Keratinocyte (primary cell): ENCODE measurements at regions not wholly inside any gene's neighbourhood (a gene's known extent, or its start where the extent isn't known, plus 50 kb on each side); places are given as distances from the start of the nearest gene placed in this dataset.
"Not testable (repeated sequence)": the region's sequence is repeated elsewhere in the genome, so short reads cannot be mapped to it uniquely, and the experiment has no call there.

Experiments
- DNase-seq: peaks from one replicate; pipeline ENCODE4 v3.0.0-alpha.2; 2011; ENCODE audit warnings: low read depth, missing footprints, low spot score
- FAIRE-seq: peaks from 2 replicates; lab custom pipeline; 2011; peaks lifted over from hg19 to GRCh38; lab: Jason Lieb, UNC
- H2AFZ ChIP-seq: 2 replicates; pipeline ENCODE4 v1.6.0; 2012; ENCODE audit warnings: low read length, control low read depth, inconsistent platforms; ENCODE audit not compliant: control insufficient read depth
- H3K27ac ChIP-seq: 2 replicates; pipeline ENCODE4 v1.5.1; 2011; ENCODE audit warnings: low read length; ENCODE audit not compliant: control insufficient read depth, insufficient read depth
- H3K27me3 ChIP-seq: 3 replicates; pipeline ENCODE4 v1.6.0; 2011; ENCODE audit warnings: low read length; ENCODE audit not compliant: control insufficient read depth, insufficient read depth; ENCODE audit errors: extremely low read depth
- H3K36me3 ChIP-seq, 2 experiments: 2 replicates in 1 of 2; 3 replicates in 1 of 2; pipeline ENCODE4 v1.5.1; 2011; ENCODE audit warnings: low read length in 2 of 2, mild to moderate bottlenecking in 1 of 2; ENCODE audit not compliant: control insufficient read depth in 2 of 2, insufficient read depth in 2 of 2; ENCODE audit errors: extremely low read depth in 1 of 2
- H3K4me1 ChIP-seq: 3 replicates; pipeline ENCODE4 v1.5.1; 2011; ENCODE audit warnings: low read length; ENCODE audit not compliant: control insufficient read depth, insufficient read depth; ENCODE audit errors: extremely low read depth
- H3K4me2 ChIP-seq: 3 replicates; pipeline ENCODE4 v1.6.0; 2011; ENCODE audit warnings: low read depth, low read length; ENCODE audit not compliant: control insufficient read depth, insufficient read depth; ENCODE audit errors: extremely low read depth
- H3K4me3 ChIP-seq, 3 experiments: fragments of 200-600 bp in 1 of 3; sonication (generic) in 1 of 3; 2 replicates in 2 of 3; 3 replicates in 1 of 3; pipeline ENCODE4 v1.5.1; 2011 to 2016; ENCODE audit warnings: low read length in 3 of 3, mild to moderate bottlenecking in 3 of 3, control low read depth in 2 of 3, inconsistent platforms in 1 of 3, low read depth in 1 of 3, mixed read lengths in 1 of 3, mixed run types in 1 of 3, moderate library complexity in 1 of 3; ENCODE audit not compliant: control insufficient read depth in 2 of 3, insufficient read depth in 2 of 3; ENCODE audit errors: extremely low read depth in 1 of 3
- H3K79me2 ChIP-seq: 2 replicates; pipeline ENCODE4 v1.6.0; 2012; ENCODE audit warnings: low read length; ENCODE audit not compliant: control insufficient read depth, insufficient read depth
- H3K9ac ChIP-seq: 3 replicates; pipeline ENCODE4 v1.6.0; 2011; ENCODE audit warnings: low read length; ENCODE audit not compliant: control insufficient read depth, insufficient read depth; ENCODE audit errors: extremely low read depth
- H3K9me1 ChIP-seq: 3 replicates; pipeline ENCODE4 v1.6.0; 2011; ENCODE audit warnings: low read length; ENCODE audit not compliant: control insufficient read depth, insufficient read depth; ENCODE audit errors: extremely low read depth
- H3K9me3 ChIP-seq: 2 replicates; pipeline ENCODE4 v1.5.1; 2012; ENCODE audit warnings: low read depth, low read length; ENCODE audit not compliant: control insufficient read depth
- H4K20me1 ChIP-seq: 3 replicates; pipeline ENCODE4 v1.6.0; 2011; ENCODE audit warnings: low read length; ENCODE audit not compliant: control insufficient read depth, insufficient read depth; ENCODE audit errors: extremely low read depth
- EZH2 ChIP-seq: IDR thresholded peaks from one replicate; pipeline ENCODE4 v1.6.1; 2012; ENCODE audit warnings: inconsistent platforms, mild to moderate bottlenecking, low read length, moderate library complexity
- dilution Hi-C: fragments of 300-500 bp; cut with MboI; formaldehyde crosslinking; loops from one replicate; pipeline ENCODE4 v1.7.0; 2020; ENCODE audit warnings: low sequenced_read_pairs; ENCODE audit not compliant: extremely low pct_ligation_motif_present
- TF ChIP-seq, protein P1 (sequence below), 3 experiments: IDR thresholded peaks in 1 of 3; conservative IDR thresholded peaks in 1 of 3; optimal IDR thresholded peaks in 1 of 3; 2 replicates in 2 of 3; 3 replicates in 1 of 3; pipeline versions ENCODE3 to v1.5.1; 2011; ENCODE audit warnings: low read length in 3 of 3, mild to moderate bottlenecking in 3 of 3, moderate library complexity in 2 of 3, control low read depth in 1 of 3, inconsistent platforms in 1 of 3; ENCODE audit not compliant: insufficient read depth in 2 of 3; ENCODE audit errors: extremely low read depth in 1 of 3

DNA sequence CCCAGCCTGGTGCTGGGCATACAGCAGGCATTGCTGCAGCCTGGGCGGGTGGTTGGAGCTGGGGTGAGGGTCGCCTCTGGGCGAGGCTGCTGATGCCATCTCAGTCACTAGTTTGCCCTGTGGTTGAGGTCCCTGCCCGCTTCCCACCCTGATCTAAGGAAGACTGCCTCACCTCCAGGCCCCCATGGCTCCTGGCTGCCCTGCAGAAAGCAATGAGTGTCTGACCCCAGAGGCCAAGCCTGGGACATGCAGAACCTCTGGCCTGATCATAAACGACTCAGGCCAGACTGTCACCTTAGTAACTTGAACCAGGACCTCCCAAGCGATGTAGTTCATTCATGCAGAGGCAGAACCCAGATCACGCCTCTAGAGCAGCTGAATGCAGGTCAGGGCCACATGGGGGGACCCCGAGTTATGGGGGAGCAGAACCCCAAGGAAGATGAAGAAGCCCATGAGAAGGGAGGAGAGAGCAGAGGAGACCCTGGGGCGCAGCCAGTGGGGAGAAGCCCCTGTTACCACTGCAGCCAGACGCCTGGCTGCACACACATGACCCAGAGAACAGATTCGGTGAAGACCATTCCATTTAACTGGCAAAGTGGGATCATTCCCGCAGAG, 213.9 kb downstream of the TBC1D2B start:
- H3K4me1 ChIP-seq: no peaks in the 10 kb centered on the region
- H3K36me3 ChIP-seq: no peaks in the 10 kb centered on the region
- dilution Hi-C loops: no loop called here
- H3K9me1 ChIP-seq: no peaks in the 10 kb centered on the region
- H3K9me3 ChIP-seq: no peaks in the 10 kb centered on the region
- TF ChIP-seq EZH2: no peak
- TF ChIP-seq, protein P1, sequence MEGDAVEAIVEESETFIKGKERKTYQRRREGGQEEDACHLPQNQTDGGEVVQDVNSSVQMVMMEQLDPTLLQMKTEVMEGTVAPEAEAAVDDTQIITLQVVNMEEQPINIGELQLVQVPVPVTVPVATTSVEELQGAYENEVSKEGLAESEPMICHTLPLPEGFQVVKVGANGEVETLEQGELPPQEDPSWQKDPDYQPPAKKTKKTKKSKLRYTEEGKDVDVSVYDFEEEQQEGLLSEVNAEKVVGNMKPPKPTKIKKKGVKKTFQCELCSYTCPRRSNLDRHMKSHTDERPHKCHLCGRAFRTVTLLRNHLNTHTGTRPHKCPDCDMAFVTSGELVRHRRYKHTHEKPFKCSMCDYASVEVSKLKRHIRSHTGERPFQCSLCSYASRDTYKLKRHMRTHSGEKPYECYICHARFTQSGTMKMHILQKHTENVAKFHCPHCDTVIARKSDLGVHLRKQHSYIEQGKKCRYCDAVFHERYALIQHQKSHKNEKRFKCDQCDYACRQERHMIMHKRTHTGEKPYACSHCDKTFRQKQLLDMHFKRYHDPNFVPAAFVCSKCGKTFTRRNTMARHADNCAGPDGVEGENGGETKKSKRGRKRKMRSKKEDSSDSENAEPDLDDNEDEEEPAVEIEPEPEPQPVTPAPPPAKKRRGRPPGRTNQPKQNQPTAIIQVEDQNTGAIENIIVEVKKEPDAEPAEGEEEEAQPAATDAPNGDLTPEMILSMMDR (optimal IDR thresholded peaks at IDR 0.05 in 1 of 3, IDR thresholded peaks at IDR 0.05 in 1 of 3, conservative IDR thresholded peaks at IDR 0.05 in 1 of 3; ENCODE audit: extremely low read depth in 1 of 3, insufficient read depth in 2 of 3, low read length in 3 of 3): no peak
- H3K9ac ChIP-seq: no peak overlapping the region
- H2AFZ ChIP-seq: no peak overlapping the region
- FAIRE-seq (no peak), DNase-seq (no peak)
- no peak overlapping the region for H3K4me3 ChIP-seq
- no peaks in the 10 kb centered on the region for H3K79me2 ChIP-seq
- H3K4me2 ChIP-seq: no peak overlapping the region
- no peaks in the 10 kb centered on the region for H4K20me1 ChIP-seq
- H3K27ac ChIP-seq: no peak overlapping the region
- peaks cover 12% of the 10 kb centered on the region for H3K27me3 ChIP-seq

DNA sequence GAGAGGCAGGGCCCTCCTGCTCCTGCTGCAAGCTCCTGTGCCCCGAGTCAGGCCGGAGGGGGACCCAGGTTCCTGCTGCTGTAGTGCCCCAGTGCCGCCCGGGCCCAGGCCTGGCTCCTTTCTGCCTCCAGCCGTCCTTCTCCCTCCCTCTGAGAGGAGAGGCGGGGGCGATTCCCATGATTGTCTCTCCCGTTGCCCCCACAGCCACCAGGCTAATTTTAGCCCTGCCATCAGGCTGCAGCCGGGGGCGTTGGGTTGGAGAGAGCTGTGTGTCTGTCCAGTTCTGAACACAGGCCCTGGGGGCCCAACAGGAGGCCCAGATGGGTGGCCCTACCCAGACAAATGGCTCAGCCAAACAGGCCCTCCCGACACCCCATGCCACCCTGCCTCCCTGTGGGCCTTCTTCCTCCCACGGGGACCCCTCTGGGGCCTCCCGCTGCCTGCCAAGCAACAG, 214.8 kb downstream of the TBC1D2B start:
- Histone ChIP-seq H3K27me3 (peaks cover 13% of the 10 kb centered on the region), H3K4me1 (no peaks in the 10 kb centered on the region), H3K9ac (no peak overlapping the region), H3K27ac (no peak overlapping the region), H3K9me1 (no peaks in the 10 kb centered on the region), H3K9me3 (no peaks in the 10 kb centered on the region), H2AFZ (no peak overlapping the region), H3K4me2 (no peak overlapping the region), H3K4me3 (no peak overlapping the region), H3K79me2 (no peaks in the 10 kb centered on the region), H4K20me1 (no peaks in the 10 kb centered on the region), H3K36me3 (no peaks in the 10 kb centered on the region)
- no peak for DNase-seq
- FAIRE-seq: no peak
- dilution Hi-C loops: no loop called here
- TF ChIP-seq, protein P1 (optimal IDR thresholded peaks at IDR 0.05 in 1 of 3, IDR thresholded peaks at IDR 0.05 in 1 of 3, conservative IDR thresholded peaks at IDR 0.05 in 1 of 3; ENCODE audit: extremely low read depth in 1 of 3, insufficient read depth in 2 of 3, low read length in 3 of 3): no peak

DNA sequence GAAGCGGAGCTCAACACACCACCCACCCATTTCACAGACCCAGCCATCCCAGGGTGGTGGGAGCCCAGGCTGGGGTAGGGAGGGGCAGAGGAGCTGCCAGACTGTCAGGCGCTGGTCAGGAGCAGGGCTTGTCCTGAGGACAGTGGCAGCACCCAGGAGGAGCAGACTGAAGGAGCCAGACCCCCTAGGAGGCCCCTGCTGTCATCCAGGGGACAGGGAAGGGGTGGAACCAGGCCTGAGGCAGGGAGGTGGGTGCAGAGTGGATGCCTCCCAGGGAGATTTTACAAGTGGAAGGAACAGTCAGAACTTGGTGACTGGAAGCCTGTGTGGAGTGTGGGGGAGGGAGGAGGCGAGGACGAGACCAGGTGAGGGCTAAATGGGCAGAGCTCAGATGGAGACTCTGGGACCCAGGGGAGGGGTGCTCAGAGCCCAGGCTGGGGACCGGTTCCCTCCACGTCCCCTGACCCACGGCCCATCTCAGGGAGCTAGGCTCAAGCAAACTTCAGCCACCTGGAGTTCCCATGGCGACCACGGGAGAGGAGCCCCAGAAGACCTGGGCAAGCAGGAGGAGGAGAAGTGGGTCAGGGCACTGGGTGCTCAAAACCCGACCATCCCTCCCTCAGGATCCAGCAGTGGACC, 215.4 kb downstream of the TBC1D2B start:
- H2AFZ ChIP-seq, H3K9me3 ChIP-seq, H3K9ac ChIP-seq, H4K20me1 ChIP-seq, H3K79me2 ChIP-seq, DNase-seq, H3K4me2 ChIP-seq, dilution Hi-C loops, H3K27ac ChIP-seq, H3K9me1 ChIP-seq, FAIRE-seq, H3K4me3 ChIP-seq, H3K36me3 ChIP-seq, H3K4me1 ChIP-seq: not testable (repeated sequence)
- peaks cover 13% of the 10 kb centered on the region for H3K27me3 ChIP-seq
